ENCODE measurements at regions not wholly inside any gene's neighbourhood (a gene's known extent, or its start where the extent isn't known, plus 50 kb on each side); places are given as distances from the start of the nearest gene placed in this dataset.

DNA sequence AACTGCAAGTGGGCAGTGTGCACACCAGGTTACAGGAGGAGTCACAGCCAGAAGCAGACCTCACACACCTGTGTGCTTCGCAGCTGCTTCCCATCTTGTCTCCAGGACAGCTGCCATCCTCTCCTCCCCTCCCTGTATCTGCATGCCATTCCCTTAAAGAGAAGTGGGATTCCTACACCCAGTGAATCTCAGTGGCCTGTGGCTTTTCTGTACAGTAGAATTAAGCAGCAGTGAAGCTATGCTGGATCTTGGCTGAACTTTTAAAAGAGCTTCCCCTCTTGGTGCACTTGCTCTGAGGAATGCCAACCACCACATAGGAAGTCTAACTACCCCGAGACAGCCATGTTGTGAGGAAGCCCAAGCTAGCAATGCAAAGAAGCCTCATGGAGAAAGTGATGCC lies 236.5 kb upstream of the ZMIZ1 start:
- TF ChIP-seq, protein P1, sequence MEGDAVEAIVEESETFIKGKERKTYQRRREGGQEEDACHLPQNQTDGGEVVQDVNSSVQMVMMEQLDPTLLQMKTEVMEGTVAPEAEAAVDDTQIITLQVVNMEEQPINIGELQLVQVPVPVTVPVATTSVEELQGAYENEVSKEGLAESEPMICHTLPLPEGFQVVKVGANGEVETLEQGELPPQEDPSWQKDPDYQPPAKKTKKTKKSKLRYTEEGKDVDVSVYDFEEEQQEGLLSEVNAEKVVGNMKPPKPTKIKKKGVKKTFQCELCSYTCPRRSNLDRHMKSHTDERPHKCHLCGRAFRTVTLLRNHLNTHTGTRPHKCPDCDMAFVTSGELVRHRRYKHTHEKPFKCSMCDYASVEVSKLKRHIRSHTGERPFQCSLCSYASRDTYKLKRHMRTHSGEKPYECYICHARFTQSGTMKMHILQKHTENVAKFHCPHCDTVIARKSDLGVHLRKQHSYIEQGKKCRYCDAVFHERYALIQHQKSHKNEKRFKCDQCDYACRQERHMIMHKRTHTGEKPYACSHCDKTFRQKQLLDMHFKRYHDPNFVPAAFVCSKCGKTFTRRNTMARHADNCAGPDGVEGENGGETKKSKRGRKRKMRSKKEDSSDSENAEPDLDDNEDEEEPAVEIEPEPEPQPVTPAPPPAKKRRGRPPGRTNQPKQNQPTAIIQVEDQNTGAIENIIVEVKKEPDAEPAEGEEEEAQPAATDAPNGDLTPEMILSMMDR (conservative IDR thresholded peaks at IDR 0.05; ENCODE audit: low read depth, low read length): no peak
- no peak for TF ChIP-seq EZH2 (IDR thresholded peaks at IDR 0.05; ENCODE audit: borderline replicate concordance, low read depth, low read length, poor library complexity, severe bottlenecking)
